ENCODE measurements at regions not wholly inside any gene's neighbourhood (a gene's known extent, or its start where the extent isn't known, plus 50 kb on each side); places are given as distances from the start of the nearest gene placed in this dataset.

GRCh38 chr5:117982691-117983090, 1005.7 kb downstream of the DTWD2 start:
- FAIRE-seq (no peak), DNase-seq (ENCODE audit: low read depth, low spot score) (no peak), ATAC-seq (no peak; the same call in 2 of the 3 replicates)
- in situ Hi-C loops (cut with MboI) (no loop called here), intact Hi-C loops (cut with micrococcal nuclease; ENCODE audit: unreplicated experiment) (no loop called here)
- Histone ChIP-seq H3K4me3 (no peak overlapping the region), H2AFZ (ENCODE audit: control insufficient read depth, low read depth, low read length) (no peak overlapping the region), H3K4me1 (ENCODE audit: control insufficient read depth, insufficient read depth, low read length) (no peaks in the 10 kb centered on the region), H3K9me3 (replicated peaks; ENCODE audit: control insufficient read depth, insufficient read depth, low read length) (no peaks in the 10 kb centered on the region), H4K20me1 (ENCODE audit: control insufficient read depth, insufficient read depth) (no peaks in the 10 kb centered on the region), H3K27me3 (replicated peaks in 1 of 2; ENCODE audit: control insufficient read depth in 2 of 2, insufficient read depth in 2 of 2, low read length in 1 of 2) (no peaks in the 10 kb centered on the region), H3K36me3 (ENCODE audit: control insufficient read depth in 2 of 2, insufficient read depth in 2 of 2, low read length in 1 of 2) (no peaks in the 10 kb centered on the region), H3K79me2 (ENCODE audit: control insufficient read depth, insufficient read depth, low read length) (no peaks in the 10 kb centered on the region), H3K9ac (ENCODE audit: control insufficient read depth, insufficient read depth, low read length) (no peak overlapping the region), H3K4me2 (ENCODE audit: control insufficient read depth, insufficient read depth) (no peak overlapping the region), H3K27ac (ENCODE audit: control insufficient read depth, insufficient read depth) (no peak overlapping the region)
- ChIA-PET CTCF (no interaction called here), POLR2A (no interaction called here), SMC1A (ENCODE audit: uncharacterized antibody, unreplicated experiment) (no interaction called here), RAD21 (ENCODE audit: unreplicated experiment) (no interaction called here)
- BruUV-seq (replicated peaks) = no TSS peak
- WGBS (ENCODE audit: insufficient coverage, insufficient replicate concordance, low lambda C conversion rate, missing lambda C conversion rate) = 4% methylated on average over 2 of the region's 2 CpGs
- TF ChIP-seq SMAD1 (IDR thresholded peaks at IDR 0.05; ENCODE audit: low read depth, partially characterized antibody) (no peak), SIN3A (IDR thresholded peaks at IDR 0.05; ENCODE audit: low read depth, low read length) (no peak), YBX1 (IDR thresholded peaks at IDR 0.05) (no peak), STAT3 (IDR thresholded peaks at IDR 0.05; ENCODE audit: low read depth, low read length) (no peak), MEF2A (IDR thresholded peaks at IDR 0.05; ENCODE audit: insufficient read depth, low read depth, low read length) (no peak), CBX3 (IDR thresholded peaks at IDR 0.05; ENCODE audit: borderline replicate concordance, low read depth) (no peak), TAF1 (IDR thresholded peaks at IDR 0.05; ENCODE audit: borderline replicate concordance, low read depth, low read length) (no peak), CEBPZ (IDR thresholded peaks at IDR 0.05; ENCODE audit: low read depth, low read length) (no peak), CHD4 (IDR thresholded peaks at IDR 0.05) (no peak)

Data from GM12878 (cell line).